OCI-LY1 (cell line): ENCODE measurements at regions not wholly inside any gene's neighbourhood (a gene's known extent, or its start where the extent isn't known, plus 50 kb on each side); places are given as distances from the start of the nearest gene placed in this dataset.

Source experiments
- H2AFZ ChIP-seq: fragments of 200-600 bp; sonication (generic), shearing (Covaris generic); 2 replicates; pipeline ENCODE4 v1.6.0; 2014; ENCODE audit warnings: antibody characterized with exemption, mild to moderate bottlenecking, low read length
- H3F3A ChIP-seq: fragments of 200-600 bp; sonication (generic), shearing (Covaris generic); 2 replicates; pipeline ENCODE4 v1.6.0; 2014; ENCODE audit warnings: mild to moderate bottlenecking, antibody characterized with exemption, low read length, moderate library complexity; ENCODE audit not compliant: insufficient read depth
- H3K27ac ChIP-seq: fragments of 200-600 bp; sonication (generic); 2 replicates; pipeline ENCODE4 v1.5.1; 2014; ENCODE audit warnings: low read length, mixed run types, mild to moderate bottlenecking, low read depth; ENCODE audit not compliant: poor library complexity, severe bottlenecking
- H3K27me3 ChIP-seq: fragments of 200-600 bp; sonication (generic); 2 replicates; pipeline ENCODE4 v1.6.0; 2014; ENCODE audit warnings: antibody characterized with exemption, mild to moderate bottlenecking, low read length, moderate library complexity; ENCODE audit not compliant: insufficient read depth
- H3K36me3 ChIP-seq: fragments of 200-600 bp; sonication (generic); 2 replicates; pipeline ENCODE4 v1.6.1; 2014; ENCODE audit warnings: mild to moderate bottlenecking, antibody characterized with exemption, low read length, moderate library complexity, mixed read lengths; ENCODE audit not compliant: insufficient read depth
- H3K4me1 ChIP-seq: fragments of 200-600 bp; sonication (generic); 2 replicates; pipeline ENCODE4 v1.5.1; 2014; ENCODE audit warnings: mild to moderate bottlenecking, low read length, moderate library complexity; ENCODE audit not compliant: insufficient read depth, severe bottlenecking
- H3K4me2 ChIP-seq: fragments of 200-600 bp; sonication (generic), shearing (Covaris generic); 2 replicates; pipeline ENCODE4 v1.6.1; 2014; ENCODE audit warnings: low read length
- H3K4me3 ChIP-seq: fragments of 200-600 bp; sonication (generic); 2 replicates; pipeline ENCODE4 v1.5.1; 2014; ENCODE audit warnings: low read length, low read depth, mild to moderate bottlenecking, mixed read lengths; ENCODE audit not compliant: poor library complexity, severe bottlenecking
- H3K79me2 ChIP-seq: fragments of 200-600 bp; shearing (Covaris generic); 2 replicates; pipeline ENCODE4 v1.6.1; 2016; ENCODE audit warnings: mixed run types, low read length, mixed read lengths; ENCODE audit not compliant: insufficient read depth
- H3K9ac ChIP-seq: fragments of 200-600 bp; sonication (generic), shearing (Covaris generic); 2 replicates; pipeline ENCODE4 v1.6.1; 2014; ENCODE audit warnings: mild to moderate bottlenecking, low read length, mixed read lengths
- H3K9me2 ChIP-seq: fragments of 200-600 bp; sonication (generic), shearing (Covaris generic); 2 replicates; pipeline ENCODE4 v1.6.1; 2014; ENCODE audit warnings: low read depth, mild to moderate bottlenecking, low read length, mixed read lengths
- H3K9me3 ChIP-seq: fragments of 200-600 bp; shearing (Covaris generic); 2 replicates; pipeline ENCODE4 v1.6.1; 2014; ENCODE audit warnings: low read length, mixed read lengths
- H4K20me1 ChIP-seq: fragments of 200-600 bp; sonication (generic), shearing (Covaris generic); 2 replicates; pipeline ENCODE4 v1.6.0; 2016; ENCODE audit warnings: mild to moderate bottlenecking, low read length; ENCODE audit not compliant: insufficient read depth
- EZH2 ChIP-seq: fragments of 200-600 bp; sonication (generic), shearing (Covaris generic); IDR thresholded peaks from 2 replicates; pipeline ENCODE4 v1.8.0; 2017; ENCODE audit warnings: borderline replicate concordance, mixed run types, mild to moderate bottlenecking, antibody characterized with exemption, low read length, moderate library complexity, mixed read lengths
- TF ChIP-seq, protein P1 (sequence below): fragments of 200-600 bp; sonication (generic), shearing (Covaris generic); IDR thresholded peaks from 2 replicates; pipeline ENCODE4 v1.5.1; 2017; ENCODE audit warnings: mild to moderate bottlenecking, antibody characterized with exemption, low read length, moderate library complexity, mixed read lengths

DNA sequence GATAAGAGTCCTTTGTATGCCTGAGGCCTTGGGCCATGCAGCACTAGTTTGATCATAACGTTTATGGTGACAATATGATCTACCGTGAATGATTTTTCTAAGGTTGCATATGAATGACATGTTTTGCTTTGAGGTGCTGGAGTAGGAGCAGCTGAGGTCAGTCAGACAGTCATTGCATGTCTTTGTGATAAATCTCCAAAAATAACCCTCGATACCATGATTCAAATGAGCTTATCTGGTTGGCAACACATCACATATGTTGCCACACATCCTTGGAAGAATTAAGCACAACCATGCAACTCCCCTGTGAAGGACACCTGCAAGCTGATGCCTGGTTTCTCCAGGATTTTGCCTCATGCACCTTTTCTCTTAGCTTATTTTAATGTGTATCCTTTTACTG, 394.5 kb downstream of the LTN1 start:
- H3K27me3 ChIP-seq = no peaks in the 10 kb centered on the region
- H3K36me3 ChIP-seq = no peaks in the 10 kb centered on the region
- H3K9me2 ChIP-seq = no peaks in the 10 kb centered on the region
- H4K20me1 ChIP-seq = no peaks in the 10 kb centered on the region
- no peaks in the 10 kb centered on the region for H3F3A ChIP-seq
- H3K79me2 ChIP-seq = no peaks in the 10 kb centered on the region
- H3K9me3 ChIP-seq = no peaks in the 10 kb centered on the region
- H3K9ac ChIP-seq = no peak overlapping the region
- H3K4me2 ChIP-seq = no peak overlapping the region
- H2AFZ ChIP-seq = no peak overlapping the region
- H3K27ac ChIP-seq = no peak overlapping the region
- TF ChIP-seq EZH2 = no peak
- TF ChIP-seq, protein P1, sequence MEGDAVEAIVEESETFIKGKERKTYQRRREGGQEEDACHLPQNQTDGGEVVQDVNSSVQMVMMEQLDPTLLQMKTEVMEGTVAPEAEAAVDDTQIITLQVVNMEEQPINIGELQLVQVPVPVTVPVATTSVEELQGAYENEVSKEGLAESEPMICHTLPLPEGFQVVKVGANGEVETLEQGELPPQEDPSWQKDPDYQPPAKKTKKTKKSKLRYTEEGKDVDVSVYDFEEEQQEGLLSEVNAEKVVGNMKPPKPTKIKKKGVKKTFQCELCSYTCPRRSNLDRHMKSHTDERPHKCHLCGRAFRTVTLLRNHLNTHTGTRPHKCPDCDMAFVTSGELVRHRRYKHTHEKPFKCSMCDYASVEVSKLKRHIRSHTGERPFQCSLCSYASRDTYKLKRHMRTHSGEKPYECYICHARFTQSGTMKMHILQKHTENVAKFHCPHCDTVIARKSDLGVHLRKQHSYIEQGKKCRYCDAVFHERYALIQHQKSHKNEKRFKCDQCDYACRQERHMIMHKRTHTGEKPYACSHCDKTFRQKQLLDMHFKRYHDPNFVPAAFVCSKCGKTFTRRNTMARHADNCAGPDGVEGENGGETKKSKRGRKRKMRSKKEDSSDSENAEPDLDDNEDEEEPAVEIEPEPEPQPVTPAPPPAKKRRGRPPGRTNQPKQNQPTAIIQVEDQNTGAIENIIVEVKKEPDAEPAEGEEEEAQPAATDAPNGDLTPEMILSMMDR = no peak
- no peaks in the 10 kb centered on the region for H3K4me1 ChIP-seq
- no peak overlapping the region for H3K4me3 ChIP-seq

DNA sequence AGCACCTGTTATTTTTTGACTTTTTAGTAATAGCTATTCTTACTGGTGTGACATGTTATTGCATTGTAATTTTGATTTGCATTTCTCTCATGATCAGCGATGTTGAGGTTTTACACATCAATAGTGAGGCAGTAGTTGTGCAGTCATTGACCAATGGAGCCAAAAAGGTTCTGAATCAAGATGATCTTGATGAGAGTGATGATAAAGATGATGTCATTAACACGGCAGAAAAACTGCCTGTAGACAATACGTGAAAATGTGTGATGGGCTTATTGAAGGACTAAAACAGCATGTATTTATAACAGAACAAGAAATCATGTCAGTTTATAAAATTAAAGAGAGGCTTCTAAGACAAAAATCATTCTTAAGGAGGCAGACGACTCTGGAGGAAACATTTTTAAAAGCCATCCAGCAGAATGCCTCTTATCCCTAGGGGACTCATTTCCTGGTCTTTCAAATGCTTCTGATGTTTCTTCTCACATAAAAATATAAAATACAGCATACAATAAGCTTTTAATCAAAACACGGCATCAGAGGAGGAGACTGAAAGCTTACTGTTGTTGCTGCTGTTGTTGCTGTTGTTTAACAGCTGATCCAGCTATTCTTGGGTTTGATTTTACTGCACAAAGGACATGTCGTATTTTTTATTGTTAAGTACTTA, 400.3 kb downstream of the LTN1 start:
- no peaks in the 10 kb centered on the region for H3K36me3 ChIP-seq
- H3K4me1 ChIP-seq = no peaks in the 10 kb centered on the region
- H3K27me3 ChIP-seq = no peaks in the 10 kb centered on the region
- no peaks in the 10 kb centered on the region for H3K9me3 ChIP-seq
- H3K79me2 ChIP-seq = no peaks in the 10 kb centered on the region
- no peak overlapping the region for H3K4me2 ChIP-seq
- H3K9me2 ChIP-seq = no peaks in the 10 kb centered on the region
- H3K4me3 ChIP-seq = no peak overlapping the region
- TF ChIP-seq EZH2 = no peak
- TF ChIP-seq, protein P1 = no peak
- H3K27ac ChIP-seq = no peak overlapping the region
- no peak overlapping the region for H2AFZ ChIP-seq
- no peak overlapping the region for H3K9ac ChIP-seq
- H4K20me1 ChIP-seq = no peaks in the 10 kb centered on the region
- no peaks in the 10 kb centered on the region for H3F3A ChIP-seq

DNA sequence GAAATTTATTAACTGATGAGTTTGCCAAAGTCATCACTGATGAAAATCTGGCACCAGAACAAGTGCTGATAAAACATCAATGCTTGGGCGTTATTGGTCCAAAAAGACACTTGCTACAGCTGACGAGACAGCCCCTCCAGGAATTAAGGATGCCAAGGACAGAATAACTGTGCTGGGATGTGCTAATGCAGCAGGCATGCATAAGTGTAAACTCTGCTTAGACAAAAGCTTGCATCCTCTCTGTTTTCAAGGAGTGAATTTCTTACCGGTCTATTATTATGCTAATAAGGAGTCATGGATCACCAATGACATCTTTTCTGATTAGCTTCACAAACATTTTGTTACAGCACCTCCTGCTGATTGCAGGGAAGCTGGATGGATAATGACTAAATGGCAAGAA, 402.0 kb downstream of the LTN1 start:
- TF ChIP-seq, protein P1 = no peak
- Histone ChIP-seq H3K9me3 (no peaks in the 10 kb centered on the region), H3K4me1 (no peaks in the 10 kb centered on the region), H3K9me2 (no peaks in the 10 kb centered on the region), H3K4me2 (no peak overlapping the region), H3K36me3 (no peaks in the 10 kb centered on the region), H3K9ac (no peak overlapping the region), H3F3A (no peaks in the 10 kb centered on the region), H3K27ac (no peak overlapping the region), H3K4me3 (no peak overlapping the region), H3K79me2 (no peaks in the 10 kb centered on the region), H3K27me3 (no peaks in the 10 kb centered on the region), H2AFZ (no peak overlapping the region), H4K20me1 (no peaks in the 10 kb centered on the region)
